ENCODE measurements at regions not wholly inside any gene's neighbourhood (a gene's known extent, or its start where the extent isn't known, plus 50 kb on each side); places are given as distances from the start of the nearest gene placed in this dataset.

- DNase-seq, result no peak
Observed at GRCh38 chr12:125276567-125276966, 211.3 kb downstream of the AACS start.

- DNase-seq, result no peak
Observed at GRCh38 chr12:125280482-125281377, 215.5 kb downstream of the AACS start.

- no peak for DNase-seq
Observed at GRCh38 chr12:125282921-125283320, 217.7 kb downstream of the AACS start.

- DNase-seq, result no peak
Observed at GRCh38 chr12:125283521-125283920, 218.3 kb downstream of the AACS start.

- DNase-seq, result no peak
Observed at GRCh38 chr12:125284087-125284486, 218.9 kb downstream of the AACS start.

- no peak for DNase-seq
Observed at GRCh38 chr12:125284945-125285685, 219.9 kb downstream of the AACS start.

GRCh38 chr12:125286005-125286727 lies 220.9 kb downstream of the AACS start:
- DNase-seq, result no peak

GRCh38 chr12:125287155-125287847 lies 222.1 kb downstream of the AACS start:
- DNase-seq, result no peak

- no peak for DNase-seq
Observed at GRCh38 chr12:125288931-125289928, 224.0 kb downstream of the AACS start.

- DNase-seq, result no peak
Observed at GRCh38 chr12:125289970-125290369, 224.7 kb downstream of the AACS start.

- no peak for DNase-seq
Observed at GRCh38 chr12:125292700-125293099, 227.5 kb downstream of the AACS start.

GRCh38 chr12:125295550-125295949 lies 230.3 kb downstream of the AACS start:
- no peak for DNase-seq

GRCh38 chr12:125296701-125297100 lies 231.5 kb downstream of the AACS start:
- no peak for DNase-seq

GRCh38 chr12:125299840-125300239 lies 234.6 kb downstream of the AACS start:
- no peak for DNase-seq

- DNase-seq, result no peak
Observed at GRCh38 chr12:125300249-125300648, 235.0 kb downstream of the AACS start.

- DNase-seq, result no peak
Observed at GRCh38 chr12:125303337-125303736, 238.1 kb downstream of the AACS start.

- no peak for DNase-seq
Observed at GRCh38 chr12:125304029-125304428, 238.8 kb downstream of the AACS start.

GRCh38 chr12:125305231-125305630 lies 240.0 kb downstream of the AACS start:
- no peak for DNase-seq

GRCh38 chr12:125310461-125310860 lies 245.2 kb downstream of the AACS start:
- no peak for DNase-seq

GRCh38 chr12:125311050-125311449 lies 245.8 kb downstream of the AACS start:
- DNase-seq, result no peak

GRCh38 chr12:125312471-125312870 lies 247.2 kb downstream of the AACS start:
- no peak for DNase-seq

Measured in activated CD4-positive, alpha-beta T cell treated with anti-CD3 and anti-CD28 coated beads, Interleukin-2, amount 50 U/mL, for 4 hours (primary cell).